SH-SY5Y (cell line): ENCODE measurements at regions not wholly inside any gene's neighbourhood (a gene's known extent, or its start where the extent isn't known, plus 50 kb on each side); places are given as distances from the start of the nearest gene placed in this dataset.

Source experiments
- GATA2 ChIP-seq: IDR thresholded peaks from 2 replicates; pipeline ENCODE4 v1.6.1; 2011; ENCODE audit warnings: mild to moderate bottlenecking, low read depth, low read length
- GATA3 ChIP-seq: IDR thresholded peaks from 2 replicates; pipeline ENCODE4 v1.6.1; 2011; ENCODE audit warnings: low read depth, mild to moderate bottlenecking, low read length, moderate library complexity

DNA sequence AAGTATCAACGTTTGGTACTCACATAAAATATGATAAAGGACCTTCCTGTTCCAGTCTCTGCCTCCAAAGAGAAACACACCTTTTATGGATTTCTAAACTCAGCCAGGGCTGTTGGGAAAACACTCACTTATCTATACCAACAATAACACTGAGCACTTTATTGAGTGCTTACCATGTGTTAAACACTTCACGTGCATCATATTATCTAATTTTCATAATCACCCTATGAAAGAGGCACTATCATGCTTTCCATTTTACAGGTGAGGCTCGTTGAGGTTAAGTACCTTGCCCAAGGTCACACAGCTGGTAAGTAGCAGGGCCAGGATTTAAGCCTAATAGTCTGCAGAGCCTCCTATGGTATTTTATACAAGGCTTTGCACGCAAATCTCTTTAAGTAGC is 251.5 kb upstream of the SOX9 start:
- TF ChIP-seq GATA2 (no peak), GATA3 (no peak)

DNA sequence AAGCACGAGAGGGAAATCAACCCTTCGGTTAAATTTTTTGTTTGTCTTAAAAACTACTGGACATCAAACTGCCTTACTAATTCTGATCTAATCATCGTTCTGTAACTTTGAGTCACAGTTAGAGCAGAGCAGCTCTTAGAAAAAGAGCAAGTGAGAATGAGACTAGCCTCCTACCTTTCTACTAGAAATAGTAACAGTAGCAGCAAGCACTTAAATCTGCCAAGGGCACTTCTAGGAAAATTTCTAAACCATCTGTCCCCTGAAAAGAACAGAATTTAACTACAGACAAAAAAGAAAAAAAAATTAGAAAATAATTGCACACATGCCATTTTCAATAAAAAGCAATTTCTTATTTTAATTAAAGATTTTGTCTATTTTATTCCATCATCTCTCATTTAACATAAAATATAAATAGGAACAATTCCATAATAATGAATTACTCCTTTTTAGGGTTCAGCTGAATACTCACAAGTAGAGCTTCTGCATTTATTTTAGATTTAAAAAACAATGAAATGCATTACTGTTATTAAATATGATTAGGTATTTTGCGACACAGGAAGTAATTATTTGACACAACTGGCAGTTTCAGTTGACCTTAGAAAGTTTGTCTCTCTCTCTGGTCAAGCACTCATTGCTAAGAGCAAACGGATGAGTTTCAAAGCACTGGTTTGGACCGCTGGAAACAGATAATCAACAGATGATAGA is 250.8 kb upstream of the SOX9 start:
- TF ChIP-seq GATA3 (0 out of 2 replicates have a peak, but pooled peaks have one; percentile 19), GATA2 (no peak)

- no peak for TF ChIP-seq GATA3
- peak; percentile 64 for TF ChIP-seq GATA2
Observed at GRCh38 chr17:71870546-71870862, 250.3 kb upstream of the SOX9 start.

DNA sequence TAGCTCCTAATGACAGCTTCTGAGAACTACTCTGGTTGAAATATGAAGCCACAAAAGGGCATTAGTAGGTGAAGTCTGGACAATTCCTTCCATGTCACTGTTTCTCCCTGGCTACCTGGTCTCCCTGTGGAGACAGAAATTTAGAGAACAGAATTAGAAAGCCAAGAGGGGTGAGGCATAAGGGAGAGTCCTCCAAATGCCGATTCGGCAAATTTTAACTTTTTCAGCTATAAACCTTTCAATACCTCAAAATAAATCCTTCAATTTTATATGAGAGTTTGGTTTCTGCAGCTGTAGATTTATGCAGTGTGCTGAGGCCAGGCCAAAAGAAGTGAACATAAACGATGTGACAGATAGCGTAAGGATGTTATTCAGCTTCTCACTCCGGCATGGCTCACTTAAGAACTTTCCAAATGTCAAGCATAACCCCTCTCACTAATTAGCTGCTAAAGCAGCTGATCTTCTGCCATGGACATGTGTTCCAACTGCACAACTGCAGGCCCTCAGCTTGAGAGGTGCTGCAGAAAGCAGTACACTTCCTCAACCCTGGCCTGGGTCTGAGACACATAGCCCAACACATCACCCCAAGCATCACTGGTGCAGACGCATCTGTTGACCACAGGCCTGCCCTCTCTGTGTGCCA is 247.9 kb upstream of the SOX9 start:
- TF ChIP-seq GATA2, result no peak
- no peak for TF ChIP-seq GATA3

DNA sequence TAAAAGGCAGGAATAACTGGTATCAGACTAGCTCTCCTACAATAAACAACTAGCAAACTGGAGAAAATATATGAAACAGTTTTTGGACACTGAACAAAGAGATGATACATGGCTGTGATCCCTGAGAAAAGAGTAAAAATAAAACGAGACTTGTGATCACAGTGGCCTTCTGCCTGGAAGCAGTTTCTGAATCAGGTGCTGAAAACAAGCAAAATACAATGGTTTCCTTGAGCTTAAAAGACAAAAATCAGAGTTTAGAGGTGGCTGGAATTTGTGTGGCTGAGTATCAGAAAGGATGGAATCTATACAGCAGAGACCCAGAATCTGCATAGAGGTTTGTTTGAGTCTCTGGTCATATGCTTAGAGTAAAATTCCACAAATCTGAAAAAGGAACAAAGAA is 242.5 kb upstream of the SOX9 start:
- TF ChIP-seq GATA3 (no peak), GATA2 (no peak)

- TF ChIP-seq GATA3 (no peak), GATA2 (no peak)
Observed at GRCh38 chr17:71878998-71879397, 241.8 kb upstream of the SOX9 start.

- TF ChIP-seq GATA2, result no peak
- TF ChIP-seq GATA3, result no peak
Observed at GRCh38 chr17:71881041-71881440, 239.8 kb upstream of the SOX9 start.

DNA sequence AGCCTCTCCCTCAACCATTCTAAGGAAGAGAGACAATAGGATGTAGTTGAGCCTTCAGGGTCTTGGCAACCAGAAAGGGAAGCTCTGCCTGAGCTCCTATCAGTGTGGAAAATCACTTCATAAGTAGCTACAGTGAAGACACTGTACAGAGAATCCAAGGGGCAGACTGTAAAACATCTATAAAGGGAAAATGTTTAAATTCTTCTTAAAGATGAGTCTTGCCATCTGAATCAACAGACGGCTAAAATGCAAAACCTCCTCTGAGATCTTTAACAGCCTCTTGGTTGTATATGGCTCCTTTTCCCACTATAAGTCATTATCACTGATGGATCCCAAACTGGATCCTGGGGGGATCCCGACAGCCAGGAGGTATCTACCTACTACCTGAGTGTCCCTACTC is 239.2 kb upstream of the SOX9 start:
- TF ChIP-seq GATA3, result no peak
- TF ChIP-seq GATA2, result no peak

DNA sequence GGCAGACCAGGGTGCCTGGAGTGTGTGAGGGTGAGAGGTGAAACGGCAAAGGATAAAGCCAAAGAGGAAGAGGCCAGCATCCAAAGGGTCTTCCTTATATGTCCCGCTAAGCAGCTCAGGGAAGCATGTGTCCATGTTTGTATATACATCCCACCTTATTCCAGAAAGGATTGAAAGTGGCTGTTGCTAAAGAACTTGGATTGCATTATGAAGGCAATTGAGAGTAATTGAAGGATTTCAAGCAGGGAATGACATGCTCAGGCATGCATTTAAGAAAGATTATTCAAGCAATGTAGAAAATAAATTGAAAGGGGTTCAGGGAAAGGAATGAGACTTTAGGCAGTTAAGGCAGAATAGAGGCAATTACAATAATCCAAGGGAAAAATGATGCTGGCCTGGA is 237.6 kb upstream of the SOX9 start:
- TF ChIP-seq GATA2 (no peak), GATA3 (no peak)

DNA sequence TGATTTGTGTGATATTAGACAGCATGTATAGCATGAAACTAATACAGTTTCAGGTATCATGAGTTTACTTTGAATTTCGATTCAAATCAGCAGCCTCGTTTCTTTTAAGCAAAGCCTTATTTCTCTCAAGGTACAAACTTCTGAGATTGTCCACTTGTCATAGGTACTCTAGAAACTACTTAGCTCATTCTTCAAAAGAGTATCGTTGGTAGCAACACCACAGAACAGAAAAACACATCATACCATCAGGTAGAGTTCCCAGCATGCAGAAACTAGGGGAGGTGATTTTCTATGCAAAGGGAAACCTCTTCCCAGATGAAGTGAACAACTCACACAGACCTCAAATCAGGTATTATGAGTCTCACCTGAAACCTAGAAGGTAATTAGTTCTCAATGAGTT is 237.0 kb upstream of the SOX9 start:
- TF ChIP-seq GATA3 (no peak), GATA2 (no peak)

DNA sequence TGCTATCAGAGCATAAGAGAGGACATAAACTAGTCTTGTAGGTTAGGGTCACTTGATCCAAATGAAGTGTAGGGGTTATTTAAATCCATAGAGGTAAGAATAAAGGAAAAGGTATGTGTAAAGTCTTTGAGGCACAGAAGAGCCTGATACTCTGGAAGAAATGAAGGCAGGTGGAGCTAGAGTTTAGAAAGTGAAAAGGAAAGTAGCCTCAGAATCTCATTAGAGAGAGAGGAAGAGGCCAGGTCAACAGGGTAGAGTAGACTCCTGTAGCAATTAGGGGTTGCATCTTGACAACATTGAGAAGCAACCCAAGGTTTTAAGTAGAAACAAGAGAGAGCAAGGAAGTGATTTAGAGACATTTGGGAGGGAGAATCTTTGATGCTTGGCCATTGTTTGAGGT is 235.2 kb upstream of the SOX9 start:
- TF ChIP-seq GATA2, result no peak
- no peak for TF ChIP-seq GATA3

DNA sequence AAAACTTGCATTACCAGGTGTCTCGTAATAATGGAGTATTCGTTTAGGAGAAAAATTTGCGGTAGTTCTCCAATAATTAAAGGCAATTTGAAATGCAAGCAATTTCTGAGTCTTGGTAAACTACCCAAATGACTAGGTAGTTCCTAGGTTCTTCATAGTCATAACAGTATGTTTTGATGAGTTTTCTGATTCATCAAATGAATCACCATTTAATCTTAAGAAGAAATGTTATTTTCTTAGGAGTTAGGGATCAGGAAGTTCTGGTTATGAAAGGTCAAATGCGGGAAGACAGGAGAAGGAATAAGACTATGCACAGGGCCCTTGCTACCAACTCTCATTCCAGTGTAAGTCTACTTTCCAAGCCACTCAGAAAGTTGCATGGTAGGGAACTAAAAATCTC is 221.5 kb upstream of the SOX9 start:
- no peak for TF ChIP-seq GATA3
- TF ChIP-seq GATA2, result no peak

- TF ChIP-seq GATA3 (no peak), GATA2 (no peak)
Observed at GRCh38 chr17:71900621-71901229, 220.1 kb upstream of the SOX9 start.

- TF ChIP-seq GATA3, result no peak
- TF ChIP-seq GATA2, result no peak
Observed at GRCh38 chr17:71902894-71903506, 217.8 kb upstream of the SOX9 start.
